Neural crest cell (in vitro differentiated cells): ENCODE measurements at regions not wholly inside any gene's neighbourhood (a gene's known extent, or its start where the extent isn't known, plus 50 kb on each side); places are given as distances from the start of the nearest gene placed in this dataset.

Source experiments
- DNase-seq: peaks from one replicate; pipeline ENCODE4 v3.0.0; 2021; ENCODE audit warnings: low read depth, mixed read lengths, low spot score
- H3K27ac Mint-ChIP-seq: one replicate; pipeline ENCODE4 v1.8.0; 2021; ENCODE audit warnings: mild to moderate bottlenecking, mixed read lengths; ENCODE audit not compliant: unreplicated experiment
- H3K27me3 Mint-ChIP-seq: 2 replicates; pipeline ENCODE4 v1.8.0; 2021; ENCODE audit warnings: low read depth, mild to moderate bottlenecking, mixed read lengths
- H3K36me3 Mint-ChIP-seq: 2 replicates; pipeline ENCODE4 v1.8.0; 2021; ENCODE audit warnings: low read depth, mild to moderate bottlenecking, mixed read lengths
- H3K4me1 Mint-ChIP-seq: 2 replicates; pipeline ENCODE4 v1.8.0; 2021; ENCODE audit warnings: mixed read lengths
- H3K4me3 Mint-ChIP-seq: one replicate; pipeline ENCODE4 v1.8.0; 2021; ENCODE audit warnings: mild to moderate bottlenecking, mixed read lengths
- H3K9me3 Mint-ChIP-seq: 2 replicates; pipeline ENCODE4 v1.8.0; 2021; ENCODE audit warnings: mixed read lengths
- TF ChIP-seq, protein P1 (sequence below): fragments of 200-600 bp; sonication (generic); conservative IDR thresholded peaks from 2 replicates; pipeline ENCODE4 v1.5.0; 2021; ENCODE audit warnings: antibody characterized with exemption, mild to moderate bottlenecking

DNA sequence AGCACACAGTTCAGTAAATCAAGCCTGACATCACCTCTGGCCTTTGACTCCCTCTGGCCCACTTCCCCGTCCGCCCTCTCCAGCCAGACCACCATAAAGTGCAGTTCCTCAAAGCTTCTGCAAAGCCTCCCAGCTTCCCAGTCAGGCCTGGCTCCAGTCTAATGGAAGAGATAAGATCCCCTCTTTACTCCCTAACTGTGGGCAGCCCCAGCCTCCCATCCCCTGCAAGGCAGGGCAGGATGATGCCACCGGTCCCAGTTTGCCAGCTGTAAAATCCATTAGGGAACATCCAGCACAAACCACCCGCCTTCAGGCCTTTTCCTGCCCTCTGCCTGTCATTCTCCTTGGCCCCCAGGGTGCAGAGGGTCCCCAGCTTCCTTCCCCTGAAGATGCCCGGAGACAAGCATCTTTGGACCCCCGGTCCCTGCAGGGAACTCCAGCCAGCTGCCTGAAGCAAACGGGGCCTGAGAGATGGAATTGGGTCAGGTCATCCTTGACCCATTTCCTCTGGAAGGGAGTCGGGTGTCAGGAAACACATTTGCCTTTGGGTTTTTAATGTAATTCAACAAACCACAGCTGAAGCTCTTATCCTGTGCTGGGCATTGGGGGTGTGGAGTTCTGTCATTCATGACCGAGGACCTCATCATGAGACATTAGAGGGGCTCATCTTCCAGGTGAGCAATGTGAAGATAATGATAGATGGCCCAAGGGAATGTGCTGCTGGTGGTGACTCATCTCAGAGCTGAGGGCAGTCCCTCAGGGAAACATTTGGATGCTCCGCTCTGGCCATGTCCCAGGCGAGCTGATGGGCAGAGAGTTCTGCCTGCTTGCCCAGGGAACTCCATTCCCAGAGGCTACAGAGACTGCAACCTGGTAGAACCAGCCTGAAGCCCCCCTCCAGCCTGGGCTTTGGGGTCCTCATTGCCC is 93.8 kb upstream of the CLMN start:
- Mint-ChIP-seq H3K27ac (no peak overlapping the region), H3K36me3 (no peaks in the 10 kb centered on the region), H3K4me1 (peaks cover 12% of the 10 kb centered on the region), H3K9me3 (no peaks in the 10 kb centered on the region), H3K27me3 (peaks cover 4% of the 10 kb centered on the region), H3K4me3 (no peak overlapping the region)
- no peak for DNase-seq
- TF ChIP-seq, protein P1, sequence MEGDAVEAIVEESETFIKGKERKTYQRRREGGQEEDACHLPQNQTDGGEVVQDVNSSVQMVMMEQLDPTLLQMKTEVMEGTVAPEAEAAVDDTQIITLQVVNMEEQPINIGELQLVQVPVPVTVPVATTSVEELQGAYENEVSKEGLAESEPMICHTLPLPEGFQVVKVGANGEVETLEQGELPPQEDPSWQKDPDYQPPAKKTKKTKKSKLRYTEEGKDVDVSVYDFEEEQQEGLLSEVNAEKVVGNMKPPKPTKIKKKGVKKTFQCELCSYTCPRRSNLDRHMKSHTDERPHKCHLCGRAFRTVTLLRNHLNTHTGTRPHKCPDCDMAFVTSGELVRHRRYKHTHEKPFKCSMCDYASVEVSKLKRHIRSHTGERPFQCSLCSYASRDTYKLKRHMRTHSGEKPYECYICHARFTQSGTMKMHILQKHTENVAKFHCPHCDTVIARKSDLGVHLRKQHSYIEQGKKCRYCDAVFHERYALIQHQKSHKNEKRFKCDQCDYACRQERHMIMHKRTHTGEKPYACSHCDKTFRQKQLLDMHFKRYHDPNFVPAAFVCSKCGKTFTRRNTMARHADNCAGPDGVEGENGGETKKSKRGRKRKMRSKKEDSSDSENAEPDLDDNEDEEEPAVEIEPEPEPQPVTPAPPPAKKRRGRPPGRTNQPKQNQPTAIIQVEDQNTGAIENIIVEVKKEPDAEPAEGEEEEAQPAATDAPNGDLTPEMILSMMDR: no peak

DNA sequence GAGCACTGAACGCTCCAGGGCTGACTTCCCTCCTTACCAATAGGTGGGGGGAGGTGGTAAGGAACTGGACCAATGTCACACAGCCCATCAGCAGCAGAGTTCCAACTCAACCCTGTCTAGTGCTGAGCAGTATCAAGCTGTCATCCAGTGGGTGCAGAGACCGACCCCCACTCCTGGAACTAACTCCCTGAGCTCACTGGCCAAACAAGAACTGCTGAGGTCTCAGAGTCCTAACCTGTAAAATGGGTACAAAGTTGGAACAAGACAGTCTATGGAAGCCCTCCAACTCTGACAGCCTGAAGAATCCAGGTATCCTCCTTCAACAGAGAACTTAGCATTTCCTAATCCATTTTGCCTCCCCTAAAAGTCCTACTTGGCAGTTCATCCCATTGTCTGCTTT is 91.1 kb upstream of the CLMN start:
- Mint-ChIP-seq H3K27me3 (no peaks in the 10 kb centered on the region), H3K4me1 (peaks cover 12% of the 10 kb centered on the region), H3K9me3 (no peaks in the 10 kb centered on the region), H3K27ac (no peak overlapping the region), H3K36me3 (no peaks in the 10 kb centered on the region), H3K4me3 (no peak overlapping the region)
- TF ChIP-seq, protein P1: no peak
- no peak for DNase-seq

DNA sequence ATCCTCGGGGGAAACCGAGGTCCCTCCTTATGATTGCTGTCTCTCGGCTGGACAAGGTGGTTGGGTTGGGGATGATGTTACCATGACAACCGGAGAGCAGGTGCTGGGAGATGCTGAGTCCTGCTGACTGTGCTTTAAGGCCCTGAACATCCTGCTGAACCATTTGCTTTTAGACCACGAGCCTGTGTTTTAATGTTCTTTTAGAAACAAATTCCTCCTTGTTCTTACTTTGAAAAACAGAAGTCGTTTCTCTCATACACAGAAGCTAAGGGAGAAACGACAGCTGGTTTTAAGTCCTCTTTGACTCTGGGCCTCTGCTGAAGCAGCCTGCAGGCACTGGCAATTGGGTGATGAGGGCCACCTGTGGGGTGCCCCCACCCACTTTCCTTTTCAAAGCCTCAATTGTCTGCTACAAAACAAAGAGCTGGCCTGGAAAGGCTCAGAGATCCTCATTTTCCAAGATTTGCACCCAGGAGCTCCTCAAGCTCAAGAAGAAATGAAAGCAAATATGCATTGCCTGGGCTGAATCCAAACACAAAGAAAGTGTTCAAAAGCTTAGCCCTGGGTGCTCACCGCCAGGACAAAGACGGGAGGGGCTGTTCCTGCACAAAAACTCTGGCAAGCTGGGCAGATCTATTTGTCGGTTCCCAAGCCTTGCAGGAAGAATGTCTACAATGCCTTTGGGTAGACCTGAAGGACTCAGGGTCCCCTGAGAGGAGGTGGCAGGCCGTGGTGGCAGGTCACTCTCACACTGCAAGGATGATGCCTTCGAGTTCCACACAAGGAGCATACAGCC is 90.0 kb upstream of the CLMN start:
- no peaks in the 10 kb centered on the region for H3K36me3 Mint-ChIP-seq
- DNase-seq: no peak
- peak overlapping the region; percentile 50 for H3K27ac Mint-ChIP-seq
- H3K4me1 Mint-ChIP-seq: peaks cover 12% of the 10 kb centered on the region
- H3K4me3 Mint-ChIP-seq: no peak overlapping the region
- H3K9me3 Mint-ChIP-seq: no peaks in the 10 kb centered on the region
- TF ChIP-seq, protein P1: no peak
- H3K27me3 Mint-ChIP-seq: no peaks in the 10 kb centered on the region

DNA sequence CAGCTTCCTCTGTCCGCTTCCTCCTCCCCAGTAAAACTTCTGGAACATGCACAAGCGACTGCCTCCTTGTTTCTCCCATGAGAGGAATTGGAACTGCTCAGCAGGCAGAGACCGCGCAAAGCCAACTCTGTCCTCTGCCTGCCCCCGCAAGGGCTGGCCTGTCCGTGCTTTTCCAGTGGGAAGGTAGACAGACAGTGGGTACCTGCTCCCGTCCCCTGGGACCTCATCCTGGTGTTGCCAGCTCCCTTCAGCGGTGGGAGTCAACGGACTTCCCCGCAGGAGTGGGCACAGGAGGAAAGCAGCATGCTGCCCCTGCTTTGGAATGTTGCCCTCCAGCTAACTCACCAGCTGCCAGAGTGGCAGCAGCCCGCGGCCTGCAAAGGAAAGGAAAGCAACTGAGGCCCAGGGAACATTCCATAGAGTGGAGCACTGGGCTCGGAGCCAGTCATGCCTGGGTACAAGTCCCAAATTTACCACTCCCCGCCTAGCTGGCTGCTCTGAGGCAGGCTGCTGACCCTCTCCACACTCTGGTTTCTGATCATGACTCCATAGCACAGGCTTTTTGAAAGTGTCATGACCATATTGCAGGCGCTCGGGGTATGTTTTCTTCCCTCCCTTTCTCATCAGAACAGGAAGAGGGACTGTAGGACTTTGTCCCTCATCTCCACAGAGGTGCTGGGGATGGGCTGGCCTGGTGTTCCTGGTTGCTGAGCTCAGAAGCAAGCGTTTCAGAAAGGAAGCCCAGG is 89.2 kb upstream of the CLMN start:
- Mint-ChIP-seq H3K4me1 (peaks cover 12% of the 10 kb centered on the region), H3K27me3 (no peaks in the 10 kb centered on the region), H3K36me3 (no peaks in the 10 kb centered on the region), H3K27ac (no peak overlapping the region), H3K9me3 (no peaks in the 10 kb centered on the region), H3K4me3 (no peak overlapping the region)
- no peak for DNase-seq
- TF ChIP-seq, protein P1: no peak

DNA sequence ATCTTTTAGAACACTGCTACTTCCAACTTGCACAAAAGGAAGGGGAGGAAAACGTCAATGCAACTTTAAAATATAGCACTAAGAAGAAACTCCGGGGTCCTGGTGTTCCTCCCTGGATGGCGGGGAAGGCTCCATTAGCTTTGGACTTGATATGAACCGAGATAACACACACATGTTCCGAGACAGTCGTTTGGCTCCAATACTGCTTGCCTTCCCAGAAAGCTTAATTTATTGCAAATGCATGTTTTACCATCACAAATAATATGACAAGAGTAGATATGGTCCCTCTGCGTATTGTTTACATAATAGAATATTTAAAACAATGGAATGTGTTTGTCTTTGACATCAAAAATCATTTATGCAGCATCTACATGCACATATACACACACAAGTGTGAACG is 87.6 kb upstream of the CLMN start:
- H3K27me3 Mint-ChIP-seq: no peaks in the 10 kb centered on the region
- H3K36me3 Mint-ChIP-seq: no peaks in the 10 kb centered on the region
- H3K27ac Mint-ChIP-seq: no peak overlapping the region
- H3K4me1 Mint-ChIP-seq: peaks cover 12% of the 10 kb centered on the region
- no peak overlapping the region for H3K4me3 Mint-ChIP-seq
- H3K9me3 Mint-ChIP-seq: no peaks in the 10 kb centered on the region
- TF ChIP-seq, protein P1: no peak
- DNase-seq: no peak
